WTC11 (cell line): ENCODE measurements at regions not wholly inside any gene's neighbourhood (a gene's known extent, or its start where the extent isn't known, plus 50 kb on each side); places are given as distances from the start of the nearest gene placed in this dataset.

Experiments
- E2F1 ChIP-seq: sonication (generic); formaldehyde crosslinking; IDR thresholded peaks from 2 replicates; pipeline ENCODE4 v1.8.0; 2022; ENCODE audit warnings: mild to moderate bottlenecking, missing genetic modification reagents
- JUN ChIP-seq: sonication (generic); formaldehyde crosslinking; IDR thresholded peaks from 2 replicates; pipeline ENCODE4 v1.8.0; 2023; ENCODE audit warnings: mild to moderate bottlenecking, missing genetic modification reagents
- KAT7 ChIP-seq: sonication (generic); formaldehyde crosslinking; IDR thresholded peaks from 2 replicates; pipeline ENCODE4 v1.8.1; 2023; ENCODE audit warnings: missing genetic modification reagents, mild to moderate bottlenecking, borderline replicate concordance
- MXD4 ChIP-seq: fragments of 250-450 bp; sonication (Bioruptor Pico); IDR thresholded peaks from 2 replicates; pipeline ENCODE4 v1.8.0; 2021; ENCODE audit warnings: mild to moderate bottlenecking, moderate library complexity, borderline replicate concordance
- ZNF317 ChIP-seq: sonication (generic); formaldehyde crosslinking; IDR thresholded peaks from 2 replicates; pipeline ENCODE4 v1.8.1; 2023; ENCODE audit warnings: low read depth, mild to moderate bottlenecking, moderate library complexity, missing genetic modification reagents, borderline replicate concordance
- TF ChIP-seq, protein P1 (sequence below): fragments of 200-600 bp; IDR thresholded peaks from 2 replicates; pipeline ENCODE4 v1.8.0; 2022; ENCODE audit warnings: antibody characterized with exemption
- TF ChIP-seq, protein P2 (sequence below): sonication (generic); formaldehyde crosslinking; IDR thresholded peaks from 2 replicates; pipeline ENCODE4 v1.8.0; 2022; ENCODE audit warnings: mild to moderate bottlenecking, missing genetic modification reagents
- TF ChIP-seq, protein P3 (sequence below): sonication (generic); formaldehyde crosslinking; conservative IDR thresholded peaks from 2 replicates; pipeline ENCODE4 v1.8.1; 2023; ENCODE audit warnings: mild to moderate bottlenecking, low read depth, missing genetic modification reagents, moderate library complexity
- TF ChIP-seq, protein P4 (sequence below): sonication (generic); formaldehyde crosslinking; IDR thresholded peaks from 2 replicates; pipeline ENCODE4 v1.8.0; 2022; ENCODE audit warnings: mild to moderate bottlenecking, missing genetic modification reagents

DNA sequence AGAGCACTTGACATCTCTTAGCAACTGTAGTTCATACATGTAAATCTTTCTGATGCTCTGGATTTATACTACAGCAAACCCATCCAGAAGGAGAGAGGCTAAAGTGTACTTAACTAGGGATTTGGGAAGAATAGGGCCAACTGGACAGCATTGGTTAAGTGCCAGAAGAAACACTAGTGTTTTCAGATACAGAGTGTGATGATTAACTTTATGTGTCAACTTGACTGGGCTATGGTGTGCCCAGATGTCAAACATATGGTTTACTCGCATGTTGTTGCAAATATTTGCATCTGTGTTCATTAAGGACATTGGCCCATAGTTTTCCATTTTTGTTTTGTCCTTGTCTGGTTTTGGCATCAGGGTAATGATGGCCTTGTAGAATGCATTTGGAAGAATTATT lies 384.7 kb upstream of the KCND2 start:
- TF ChIP-seq, protein P1, sequence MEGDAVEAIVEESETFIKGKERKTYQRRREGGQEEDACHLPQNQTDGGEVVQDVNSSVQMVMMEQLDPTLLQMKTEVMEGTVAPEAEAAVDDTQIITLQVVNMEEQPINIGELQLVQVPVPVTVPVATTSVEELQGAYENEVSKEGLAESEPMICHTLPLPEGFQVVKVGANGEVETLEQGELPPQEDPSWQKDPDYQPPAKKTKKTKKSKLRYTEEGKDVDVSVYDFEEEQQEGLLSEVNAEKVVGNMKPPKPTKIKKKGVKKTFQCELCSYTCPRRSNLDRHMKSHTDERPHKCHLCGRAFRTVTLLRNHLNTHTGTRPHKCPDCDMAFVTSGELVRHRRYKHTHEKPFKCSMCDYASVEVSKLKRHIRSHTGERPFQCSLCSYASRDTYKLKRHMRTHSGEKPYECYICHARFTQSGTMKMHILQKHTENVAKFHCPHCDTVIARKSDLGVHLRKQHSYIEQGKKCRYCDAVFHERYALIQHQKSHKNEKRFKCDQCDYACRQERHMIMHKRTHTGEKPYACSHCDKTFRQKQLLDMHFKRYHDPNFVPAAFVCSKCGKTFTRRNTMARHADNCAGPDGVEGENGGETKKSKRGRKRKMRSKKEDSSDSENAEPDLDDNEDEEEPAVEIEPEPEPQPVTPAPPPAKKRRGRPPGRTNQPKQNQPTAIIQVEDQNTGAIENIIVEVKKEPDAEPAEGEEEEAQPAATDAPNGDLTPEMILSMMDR = no peak
- TF ChIP-seq, protein P2, sequence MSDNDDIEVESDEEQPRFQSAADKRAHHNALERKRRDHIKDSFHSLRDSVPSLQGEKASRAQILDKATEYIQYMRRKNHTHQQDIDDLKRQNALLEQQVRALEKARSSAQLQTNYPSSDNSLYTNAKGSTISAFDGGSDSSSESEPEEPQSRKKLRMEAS = no peak
- TF ChIP-seq ZNF317 (CRISPR knock-in tag) = no peak
- TF ChIP-seq MXD4 (CRISPR knock-in tag) = no peak
- TF ChIP-seq, protein P3, sequence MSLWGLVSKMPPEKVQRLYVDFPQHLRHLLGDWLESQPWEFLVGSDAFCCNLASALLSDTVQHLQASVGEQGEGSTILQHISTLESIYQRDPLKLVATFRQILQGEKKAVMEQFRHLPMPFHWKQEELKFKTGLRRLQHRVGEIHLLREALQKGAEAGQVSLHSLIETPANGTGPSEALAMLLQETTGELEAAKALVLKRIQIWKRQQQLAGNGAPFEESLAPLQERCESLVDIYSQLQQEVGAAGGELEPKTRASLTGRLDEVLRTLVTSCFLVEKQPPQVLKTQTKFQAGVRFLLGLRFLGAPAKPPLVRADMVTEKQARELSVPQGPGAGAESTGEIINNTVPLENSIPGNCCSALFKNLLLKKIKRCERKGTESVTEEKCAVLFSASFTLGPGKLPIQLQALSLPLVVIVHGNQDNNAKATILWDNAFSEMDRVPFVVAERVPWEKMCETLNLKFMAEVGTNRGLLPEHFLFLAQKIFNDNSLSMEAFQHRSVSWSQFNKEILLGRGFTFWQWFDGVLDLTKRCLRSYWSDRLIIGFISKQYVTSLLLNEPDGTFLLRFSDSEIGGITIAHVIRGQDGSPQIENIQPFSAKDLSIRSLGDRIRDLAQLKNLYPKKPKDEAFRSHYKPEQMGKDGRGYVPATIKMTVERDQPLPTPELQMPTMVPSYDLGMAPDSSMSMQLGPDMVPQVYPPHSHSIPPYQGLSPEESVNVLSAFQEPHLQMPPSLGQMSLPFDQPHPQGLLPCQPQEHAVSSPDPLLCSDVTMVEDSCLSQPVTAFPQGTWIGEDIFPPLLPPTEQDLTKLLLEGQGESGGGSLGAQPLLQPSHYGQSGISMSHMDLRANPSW (CRISPR knock-in tag) = no peak
- TF ChIP-seq, protein P4, sequence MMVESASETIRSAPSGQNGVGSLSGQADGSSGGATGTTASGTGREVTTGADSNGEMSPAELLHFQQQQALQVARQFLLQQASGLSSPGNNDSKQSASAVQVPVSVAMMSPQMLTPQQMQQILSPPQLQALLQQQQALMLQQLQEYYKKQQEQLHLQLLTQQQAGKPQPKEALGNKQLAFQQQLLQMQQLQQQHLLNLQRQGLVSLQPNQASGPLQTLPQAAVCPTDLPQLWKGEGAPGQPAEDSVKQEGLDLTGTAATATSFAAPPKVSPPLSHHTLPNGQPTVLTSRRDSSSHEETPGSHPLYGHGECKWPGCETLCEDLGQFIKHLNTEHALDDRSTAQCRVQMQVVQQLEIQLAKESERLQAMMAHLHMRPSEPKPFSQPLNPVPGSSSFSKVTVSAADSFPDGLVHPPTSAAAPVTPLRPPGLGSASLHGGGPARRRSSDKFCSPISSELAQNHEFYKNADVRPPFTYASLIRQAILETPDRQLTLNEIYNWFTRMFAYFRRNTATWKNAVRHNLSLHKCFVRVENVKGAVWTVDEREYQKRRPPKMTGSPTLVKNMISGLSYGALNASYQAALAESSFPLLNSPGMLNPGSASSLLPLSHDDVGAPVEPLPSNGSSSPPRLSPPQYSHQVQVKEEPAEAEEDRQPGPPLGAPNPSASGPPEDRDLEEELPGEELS (CRISPR knock-in tag) = no peak
- no peak for TF ChIP-seq E2F1 (CRISPR knock-in tag)
- no peak for TF ChIP-seq JUN (CRISPR knock-in tag)
- no peak for TF ChIP-seq KAT7 (CRISPR knock-in tag)
